ENCODE measurements at regions not wholly inside any gene's neighbourhood (a gene's known extent, or its start where the extent isn't known, plus 50 kb on each side); places are given as distances from the start of the nearest gene placed in this dataset.

DNA sequence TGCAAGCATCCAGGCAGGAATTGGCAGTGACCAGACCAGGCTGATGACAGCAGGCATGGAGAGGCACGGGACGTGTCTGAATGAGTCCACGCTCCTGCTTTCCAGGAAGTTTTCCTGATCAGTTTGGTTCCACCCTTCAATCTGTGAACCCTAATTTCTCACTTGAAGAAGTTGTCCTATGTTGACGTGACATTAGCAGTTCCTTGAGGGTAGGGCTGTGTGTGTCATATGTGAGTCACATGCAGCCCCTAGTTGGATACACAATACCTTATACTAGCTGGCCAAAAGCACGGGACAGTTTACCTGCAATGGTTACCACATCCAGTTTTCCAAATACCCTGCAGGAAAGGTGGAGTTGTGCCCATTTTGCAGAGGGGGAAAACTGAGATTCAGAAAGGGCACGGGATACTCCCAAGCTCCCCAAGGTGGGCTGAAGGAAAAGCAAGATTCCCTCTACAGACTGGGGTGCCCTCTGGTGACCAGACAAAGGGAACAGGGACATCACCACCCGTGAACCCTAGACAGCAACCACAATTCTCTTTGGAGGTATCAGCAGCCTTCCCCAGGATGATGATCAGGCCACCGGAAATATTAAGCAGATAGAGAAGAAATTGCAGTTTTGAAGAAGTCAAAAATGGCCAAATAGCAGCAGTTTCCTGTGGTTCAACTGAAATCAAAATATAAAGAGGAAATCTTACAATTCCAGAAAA, 194.5 kb downstream of the PHETA1 start:
- DNase-seq (ENCODE audit: low read depth in 2 of 2): no peak

DNA sequence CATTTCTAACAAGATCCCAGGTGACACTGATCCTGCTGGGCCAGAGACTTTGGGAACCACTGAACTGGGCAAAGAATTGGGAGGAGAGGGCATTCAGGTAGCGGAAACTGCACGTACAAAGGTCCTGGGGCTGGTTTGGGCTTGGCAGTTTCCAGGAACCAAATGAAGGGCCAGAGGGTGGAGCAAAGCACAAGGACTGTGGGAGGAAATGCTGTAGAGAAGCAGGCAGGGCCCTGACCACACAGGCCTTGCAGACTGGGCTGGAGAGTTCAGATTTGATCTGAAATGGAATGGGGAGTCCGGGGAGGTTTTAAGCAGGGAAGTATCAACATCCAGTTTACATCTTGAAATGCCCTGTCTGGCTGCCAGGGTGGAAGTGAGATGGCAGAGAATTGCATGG, 195.1 kb downstream of the PHETA1 start:
- DNase-seq (ENCODE audit: low read depth in 2 of 2): no peak

DNA sequence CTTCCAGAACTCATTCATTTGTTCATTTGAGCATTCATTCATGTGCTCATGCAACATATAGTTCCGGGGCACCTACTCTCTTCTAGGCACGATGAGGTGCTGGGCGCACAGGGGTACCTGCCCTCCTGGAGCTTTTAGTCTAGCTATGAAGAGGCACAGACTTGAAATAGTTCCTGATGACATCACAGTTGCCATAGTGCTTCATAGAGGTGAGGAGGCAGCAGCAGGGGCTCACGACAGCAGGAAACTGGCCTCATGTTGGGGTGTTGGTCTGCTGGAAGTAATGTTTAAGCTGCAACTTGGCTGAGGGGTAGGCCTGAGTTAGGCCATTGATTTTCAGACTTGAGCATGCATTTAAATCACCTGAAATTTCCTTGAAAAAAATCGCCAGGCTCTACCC, 195.5 kb downstream of the PHETA1 start:
- no peak for DNase-seq (ENCODE audit: low read depth in 2 of 2)

DNA sequence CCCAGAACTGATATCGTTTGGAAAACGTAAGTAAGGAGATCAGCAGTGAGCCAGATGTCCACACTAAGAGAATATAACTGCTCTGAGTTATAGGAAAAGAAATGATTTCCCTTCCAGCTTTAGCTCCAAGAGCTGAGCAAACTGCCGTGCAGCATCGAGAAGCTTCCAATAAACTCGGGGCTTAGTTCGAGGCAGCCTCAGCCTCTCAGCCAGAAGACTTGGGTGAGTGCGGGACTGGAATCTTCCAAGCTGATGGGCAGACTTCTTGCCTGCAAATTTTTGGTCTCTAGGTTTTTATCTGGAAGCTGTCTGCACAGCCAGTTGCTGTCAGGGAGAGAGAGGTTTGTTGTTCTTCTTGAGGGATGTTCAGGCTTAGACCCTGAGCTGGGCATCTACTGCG, 196.1 kb downstream of the PHETA1 start:
- DNase-seq (ENCODE audit: low read depth in 2 of 2): no peak

DNA sequence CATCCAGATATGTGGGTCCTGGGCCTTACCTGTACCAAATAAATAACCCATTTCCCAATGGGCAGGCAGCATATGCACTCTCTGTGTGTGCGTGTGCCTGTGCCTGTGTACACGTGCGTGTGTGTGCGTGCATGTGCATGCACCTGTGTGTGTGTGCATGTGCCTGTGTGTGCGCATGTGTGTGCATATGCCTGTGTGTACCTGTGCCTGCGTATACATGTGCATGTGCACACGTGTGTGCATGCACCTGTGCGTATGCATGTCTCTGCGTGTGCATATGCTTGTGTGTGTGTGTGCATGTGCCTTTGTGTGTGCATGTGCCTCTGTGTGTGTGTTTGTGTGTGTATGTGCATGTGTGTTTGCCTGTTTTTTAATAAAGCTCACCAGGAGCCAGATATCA, 197.1 kb downstream of the PHETA1 start:
- no peak for DNase-seq (ENCODE audit: low read depth in 2 of 2)

DNA sequence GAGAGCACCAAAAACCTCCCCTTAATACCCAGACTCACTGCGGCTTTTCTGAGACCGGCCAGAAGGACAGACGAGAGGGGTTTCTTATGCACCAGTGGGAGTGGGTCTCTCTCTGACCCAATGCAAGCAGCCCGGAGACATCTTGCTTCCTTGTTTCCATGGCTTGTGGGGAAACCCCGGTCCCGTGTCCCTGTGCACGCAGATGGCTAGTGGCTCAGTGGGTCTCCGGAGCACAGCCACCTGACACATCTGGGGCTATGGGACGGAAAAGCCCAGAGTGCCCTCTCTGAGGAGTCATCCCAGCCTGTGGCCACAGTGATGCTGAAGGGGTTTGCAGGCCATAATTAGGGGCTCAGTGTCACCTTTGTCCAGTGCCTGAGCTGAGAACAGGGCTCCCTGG, 197.6 kb downstream of the PHETA1 start:
- no peak for DNase-seq (ENCODE audit: low read depth in 2 of 2)

DNA sequence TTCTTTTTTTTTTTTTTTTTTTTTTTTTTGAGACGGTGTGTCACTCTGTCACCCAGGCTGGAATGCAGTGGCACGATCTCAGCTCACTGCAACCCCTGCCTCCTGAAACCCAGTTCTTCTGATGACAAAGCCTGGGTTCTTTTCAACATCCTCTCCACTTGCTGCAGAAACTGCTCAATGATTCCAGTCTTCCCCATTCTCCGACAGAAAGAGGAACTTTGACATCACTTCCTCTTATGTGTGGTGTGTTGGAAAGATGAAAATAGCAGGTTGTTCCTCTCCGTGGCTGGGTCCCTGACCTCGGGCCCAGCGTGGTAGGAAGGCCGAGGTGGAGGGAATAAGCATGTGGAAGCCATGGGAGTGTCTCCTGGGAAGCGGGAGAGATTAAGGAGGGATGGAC, 198.4 kb downstream of the PHETA1 start:
- DNase-seq (ENCODE audit: low read depth in 2 of 2): no peak

DNA sequence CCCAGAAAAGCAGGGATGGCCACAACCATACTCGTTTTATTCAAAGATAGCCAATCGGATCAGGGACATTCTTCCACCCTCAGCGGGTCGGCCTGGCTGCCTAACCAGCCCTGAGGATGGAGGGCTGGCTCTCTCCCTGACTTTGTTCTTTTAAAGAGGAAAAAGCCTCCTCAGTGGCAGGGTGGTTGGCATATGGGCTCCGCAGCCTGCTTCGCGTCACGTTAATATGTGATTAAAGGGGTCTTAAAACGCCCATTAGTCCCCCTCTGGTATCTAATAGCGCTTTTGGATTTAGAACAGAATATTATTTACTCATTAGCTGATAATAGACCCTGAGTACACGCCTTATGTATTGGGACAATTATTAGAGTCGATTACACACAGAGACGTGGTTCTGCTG, 199.4 kb downstream of the PHETA1 start:
- no peak for DNase-seq (ENCODE audit: low read depth in 2 of 2)

DNA sequence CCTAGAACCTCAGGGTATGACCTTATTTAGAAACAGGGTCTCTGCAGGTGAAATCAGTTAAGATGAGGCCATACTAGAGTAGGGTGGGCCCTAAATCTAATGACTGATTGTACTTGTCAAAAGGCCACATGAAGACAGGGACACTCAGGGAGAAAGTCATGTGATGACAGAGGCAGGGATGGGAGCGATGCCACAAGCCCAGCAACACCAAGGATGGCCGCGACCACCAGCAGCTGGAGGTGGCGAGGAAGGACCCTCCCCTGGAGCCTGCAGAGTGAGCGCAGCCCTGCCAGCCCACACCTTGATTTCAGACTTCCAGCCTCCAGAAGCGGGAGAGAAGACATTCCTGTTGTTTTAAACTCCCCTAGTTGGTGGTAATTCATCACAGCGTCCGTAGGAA, 199.9 kb downstream of the PHETA1 start:
- no peak for DNase-seq (ENCODE audit: low read depth in 2 of 2)

DNA sequence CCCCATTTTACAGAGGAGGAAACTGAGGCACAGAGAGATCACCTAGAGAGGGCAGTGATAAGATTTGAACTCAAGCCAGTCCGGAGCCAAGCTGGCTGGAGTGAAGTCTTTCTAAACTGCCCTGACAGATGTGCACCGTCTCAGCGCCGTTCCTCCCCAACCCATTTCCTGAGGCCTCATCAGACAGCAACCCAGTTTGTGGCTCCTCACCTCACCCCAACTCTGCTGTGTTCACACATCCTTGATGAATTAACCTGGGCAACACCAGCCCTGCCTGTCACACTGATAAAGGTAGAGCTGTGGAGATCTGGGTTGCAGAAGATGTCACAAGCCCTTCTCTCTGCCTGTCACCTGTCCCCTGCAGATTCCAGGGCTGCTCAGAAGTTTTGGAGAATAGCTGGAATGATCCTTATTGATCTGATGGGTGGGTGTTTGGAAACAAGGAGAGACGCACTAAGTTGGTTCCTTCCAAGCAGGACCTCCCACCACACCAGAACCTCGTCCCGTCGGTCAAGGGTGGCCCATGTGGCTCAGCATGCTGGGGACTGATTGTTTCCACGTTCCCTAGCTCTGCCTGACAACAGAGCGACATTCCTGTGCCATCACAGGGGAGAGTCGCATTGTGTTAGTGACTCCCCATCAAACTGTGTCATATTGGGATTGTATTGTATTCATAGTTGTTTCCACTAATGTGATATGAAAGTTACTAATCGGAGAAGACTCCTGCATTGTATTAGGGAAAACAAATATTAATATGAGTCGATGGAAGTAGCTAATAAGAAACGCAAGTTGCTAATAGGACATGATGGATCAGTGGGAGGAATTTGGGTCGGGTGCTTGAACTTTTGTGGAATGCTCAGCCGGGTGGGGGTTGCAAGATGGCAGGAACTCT, 200.6 kb downstream of the PHETA1 start:
- DNase-seq (ENCODE audit: low read depth in 2 of 2): no peak

DNA sequence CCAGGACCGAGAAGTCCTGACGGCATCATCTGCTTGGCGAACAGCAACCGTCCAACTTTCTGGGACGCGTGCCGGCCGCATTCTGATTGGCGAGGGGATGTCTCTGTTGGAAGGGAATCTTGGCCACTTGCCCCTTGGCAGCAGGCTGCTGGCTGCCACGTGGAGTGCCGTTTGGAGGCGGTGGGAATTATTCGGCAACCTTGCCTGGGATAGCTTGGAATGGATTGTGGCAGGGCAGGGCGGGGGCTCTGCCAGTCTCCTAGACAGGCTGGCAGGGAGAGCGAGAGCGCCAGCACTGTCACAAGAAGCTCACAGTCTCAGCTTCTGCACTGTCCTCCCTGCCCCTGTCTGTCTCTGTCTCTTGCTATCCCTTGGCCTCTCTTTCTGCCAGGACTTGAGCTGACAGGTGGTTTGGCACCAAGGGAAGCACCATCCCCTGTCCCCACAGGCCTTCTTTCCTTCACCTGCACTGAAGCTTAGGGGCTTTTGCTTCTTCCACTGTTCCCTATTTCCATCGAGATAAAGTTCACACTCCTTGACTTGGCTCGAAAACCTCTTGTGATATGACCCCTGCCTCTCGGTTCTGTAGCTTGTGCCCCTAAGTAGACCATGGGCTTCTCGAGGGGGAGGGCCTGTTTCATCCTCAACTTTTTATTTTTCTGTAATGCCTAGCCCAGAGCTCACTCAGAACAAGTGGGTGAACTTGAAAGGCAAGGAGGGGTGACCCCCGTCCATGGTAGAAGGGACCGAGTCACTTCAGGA, 201.9 kb downstream of the PHETA1 start:
- DNase-seq (ENCODE audit: low read depth in 2 of 2): no peak

DNA sequence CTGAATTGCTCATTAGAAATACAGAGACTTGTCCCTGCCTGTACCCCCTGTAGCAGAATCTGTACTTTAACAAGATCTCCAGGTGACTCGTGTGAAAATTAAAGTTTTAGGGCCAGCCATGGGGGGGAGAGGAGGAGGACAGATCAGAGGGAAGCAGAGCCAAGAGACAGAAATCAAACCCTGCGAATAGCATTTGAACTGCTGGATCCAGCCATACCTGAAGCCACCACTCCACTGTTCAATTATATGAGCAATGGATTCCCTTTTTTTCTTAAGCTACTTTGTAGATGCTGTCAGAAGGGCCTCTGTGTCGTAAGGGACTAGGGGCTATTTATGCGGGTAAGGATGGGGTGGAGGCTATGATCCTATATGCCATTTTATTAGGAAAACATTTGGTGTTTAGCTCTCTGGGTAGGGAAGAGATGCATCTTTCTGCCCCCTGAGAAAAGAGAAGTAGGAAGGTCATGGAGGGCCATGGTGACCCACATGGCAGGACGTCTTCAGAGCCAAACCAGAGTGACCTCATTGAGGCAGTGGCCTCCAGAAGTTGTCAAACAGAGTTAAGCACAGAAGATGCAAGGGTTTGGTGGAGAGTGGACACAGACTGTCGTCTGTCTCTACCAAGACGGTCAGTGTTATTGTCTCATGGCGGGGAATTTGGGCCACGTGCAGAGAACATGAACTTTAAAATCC, 203.9 kb downstream of the PHETA1 start:
- no peak for DNase-seq (ENCODE audit: low read depth in 2 of 2)

DNA sequence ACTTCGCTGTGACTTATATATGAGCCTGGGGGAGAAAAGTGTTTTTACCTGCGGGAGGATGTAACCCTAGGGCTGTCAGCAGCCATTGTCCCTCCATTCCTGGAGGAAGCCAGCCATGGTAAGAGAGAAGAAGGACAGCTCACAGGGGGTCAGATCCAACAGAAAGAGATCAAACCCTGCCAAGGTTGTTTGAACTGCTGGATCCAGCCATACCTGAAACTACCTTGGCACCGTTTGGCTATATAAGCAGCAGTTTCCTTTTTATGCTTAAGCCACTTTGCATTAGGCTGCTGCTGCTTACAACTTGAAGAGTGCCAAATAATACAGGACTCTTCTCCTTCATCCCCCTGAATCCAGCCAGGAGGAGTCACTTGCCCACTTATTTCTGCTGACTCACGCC, 205.5 kb downstream of the PHETA1 start:
- no peak for DNase-seq (ENCODE audit: low read depth in 2 of 2)

DNA sequence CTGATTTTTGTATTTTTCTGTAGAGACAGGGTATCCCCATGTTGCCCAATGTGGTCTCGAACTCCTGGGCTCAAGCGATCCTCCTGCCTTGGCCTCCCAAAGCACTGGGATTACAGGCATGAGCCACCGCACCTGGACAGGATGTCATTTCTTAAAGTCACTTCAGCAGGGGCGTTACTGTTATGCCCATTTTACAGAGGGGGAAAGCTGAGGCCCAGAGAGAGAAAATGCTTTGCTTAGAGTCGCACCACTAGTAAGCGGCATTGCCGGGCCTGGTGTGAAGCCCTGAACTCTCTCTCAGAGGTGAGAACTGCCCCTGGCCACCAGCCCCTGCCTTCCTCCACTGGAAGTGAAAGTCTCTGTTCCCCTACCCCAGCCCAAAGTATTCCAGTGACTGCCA, 207.0 kb downstream of the PHETA1 start:
- no peak for DNase-seq (ENCODE audit: low read depth in 2 of 2)

DNA sequence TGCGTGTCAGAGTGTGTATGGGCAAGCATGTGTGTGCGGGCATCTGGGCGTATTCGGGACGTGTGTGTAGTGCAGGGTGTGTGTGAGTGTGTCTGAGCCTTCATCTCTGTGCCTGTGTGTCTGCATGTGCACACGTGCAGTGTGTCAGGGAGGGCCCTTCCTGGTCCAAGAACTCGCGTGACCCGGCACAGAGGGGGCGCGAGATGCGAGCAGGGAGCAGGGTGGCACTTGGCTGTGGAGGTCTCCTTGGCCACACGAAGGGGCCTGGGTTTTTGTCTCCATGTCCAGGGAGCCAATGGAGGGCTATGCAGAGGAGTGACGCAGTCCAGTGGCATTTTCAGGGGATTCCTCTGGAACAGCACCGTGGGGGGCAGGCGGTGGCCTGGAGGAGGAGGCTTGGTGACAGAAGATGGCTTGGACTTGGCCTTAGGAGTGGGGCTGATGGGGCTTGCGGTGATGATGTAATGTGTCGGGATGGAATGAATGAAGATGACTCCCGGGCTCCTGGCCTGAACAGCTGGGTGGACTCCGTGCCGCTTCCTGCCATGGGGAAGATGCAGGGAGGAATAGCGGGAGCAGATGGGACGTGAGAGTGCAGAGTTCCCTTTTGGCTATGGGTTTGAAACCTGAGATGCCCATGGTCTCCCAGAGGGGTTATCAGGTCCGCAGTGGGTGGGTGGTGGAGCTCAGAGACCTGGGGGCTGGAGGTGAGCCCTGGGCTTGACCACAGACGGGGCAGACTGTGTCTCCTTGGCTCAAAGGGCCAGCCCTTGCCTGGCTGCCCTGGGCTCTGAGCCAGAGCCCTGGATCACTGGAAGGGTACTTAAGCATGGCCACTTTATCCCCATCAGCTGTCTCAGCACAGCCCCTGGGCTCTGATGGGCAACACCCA, 208.3 kb downstream of the PHETA1 start:
- no peak for DNase-seq (ENCODE audit: low read depth in 2 of 2)

DNA sequence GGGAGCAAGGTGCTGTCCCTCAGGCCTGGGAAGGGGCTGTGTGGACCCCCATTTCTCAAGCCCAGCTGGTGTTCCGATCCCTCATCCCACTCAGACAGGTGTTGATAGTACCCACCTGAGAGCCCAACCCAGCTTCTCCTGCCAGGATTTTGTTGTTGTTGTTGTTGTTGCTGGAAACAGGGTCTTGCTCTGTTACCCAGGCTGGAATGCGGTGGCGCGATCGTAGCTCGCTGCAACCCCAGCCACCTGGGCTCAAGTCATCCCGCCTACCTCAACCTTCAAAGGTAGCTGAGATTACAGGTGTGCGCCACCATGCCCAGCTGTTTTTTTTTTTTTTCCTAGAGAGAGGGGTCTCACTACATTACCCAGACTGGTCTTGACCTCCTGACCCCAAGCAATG, 209.9 kb downstream of the PHETA1 start:
- no peak for DNase-seq (ENCODE audit: low read depth in 2 of 2)

DNA sequence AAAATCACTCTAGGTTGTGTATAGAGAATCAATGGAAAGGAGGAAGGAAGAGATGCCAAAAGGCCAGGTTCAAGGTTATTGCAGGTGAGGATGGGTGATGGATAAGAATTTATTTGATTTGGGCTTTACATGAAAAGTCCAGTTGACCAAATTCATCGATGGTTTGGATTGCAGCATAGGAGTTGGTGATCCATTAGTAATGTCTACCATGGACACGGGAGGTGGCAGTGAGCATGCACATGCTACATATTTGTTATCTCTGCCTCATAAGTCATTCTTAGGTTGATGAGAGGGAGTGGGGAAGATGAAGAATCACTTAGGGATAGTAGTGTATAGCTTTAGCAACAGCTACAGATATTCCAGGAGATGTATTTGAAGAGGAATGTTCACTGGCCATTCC, 211.4 kb downstream of the PHETA1 start:
- no peak for DNase-seq (ENCODE audit: low read depth in 2 of 2)

DNA sequence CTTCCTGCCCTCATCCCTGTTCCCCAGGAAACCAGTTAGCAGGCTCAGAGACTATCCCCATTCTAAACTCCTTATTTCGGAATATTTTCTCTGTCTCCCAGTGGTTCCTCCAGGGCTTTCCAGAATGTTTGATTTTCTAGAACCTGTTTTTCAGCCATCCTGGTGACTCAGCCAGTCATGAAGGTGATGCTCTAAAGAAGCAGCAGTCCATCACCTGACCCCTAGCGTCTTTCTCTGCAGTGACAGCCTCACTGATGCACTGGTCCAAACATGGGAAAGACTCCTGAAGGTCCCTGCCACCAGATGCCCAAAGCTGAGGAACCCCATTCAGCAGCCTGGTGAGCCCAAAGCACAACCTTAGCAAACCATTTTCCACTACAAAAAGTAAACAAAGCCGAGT, 212.6 kb downstream of the PHETA1 start:
- no peak for DNase-seq (ENCODE audit: low read depth in 2 of 2)

DNA sequence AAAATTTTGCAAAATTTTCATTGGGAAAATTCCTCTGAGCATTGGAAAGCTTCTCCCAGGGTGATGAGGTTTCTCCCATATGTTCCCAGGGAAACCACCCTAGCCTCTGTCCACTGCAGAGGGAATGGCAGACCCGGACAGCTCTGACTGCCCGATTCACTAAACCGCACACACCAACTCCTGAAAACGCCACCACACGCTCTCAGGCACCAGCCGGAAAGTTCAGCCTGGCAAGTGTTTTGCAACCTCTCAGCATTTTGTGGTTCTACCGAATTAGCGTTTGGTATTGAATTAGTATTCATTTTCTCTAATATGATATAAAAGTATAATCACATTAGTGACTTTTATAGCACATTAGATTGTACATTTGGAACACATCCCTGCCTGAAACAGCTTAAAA, 213.4 kb downstream of the PHETA1 start:
- no peak for DNase-seq (ENCODE audit: low read depth in 2 of 2)

DNA sequence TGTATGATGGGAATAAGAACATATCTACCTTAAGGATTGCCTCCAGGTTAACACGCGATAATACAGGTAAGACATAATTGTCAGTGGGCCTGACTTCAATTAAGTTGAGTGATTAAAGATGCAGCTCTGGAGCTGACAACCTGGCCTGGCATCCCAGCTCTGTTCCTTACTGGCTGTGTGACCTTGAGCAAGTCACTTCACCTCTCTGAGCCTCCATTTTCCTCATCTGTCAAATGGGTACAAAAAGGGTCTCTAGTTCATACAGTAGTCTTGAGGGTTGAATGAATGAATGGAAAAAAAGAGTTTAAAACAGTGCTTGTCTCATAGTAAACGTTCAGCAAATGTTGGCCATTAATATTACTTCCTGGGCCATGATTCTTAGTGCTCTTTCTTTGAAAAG, 213.9 kb downstream of the PHETA1 start:
- no peak for DNase-seq (ENCODE audit: low read depth in 2 of 2)

Data from stimulated activated CD4-positive, alpha-beta T cell treated with anti-CD3 and anti-CD28 coated beads, Interleukin-1b, Interleukin-23, amount 100 ng/mL, for 1 hour (primary cell).